Midbrain (tissue), 1 donor: ENCODE measurements at regions not wholly inside any gene's neighbourhood (a gene's known extent, or its start where the extent isn't known, plus 50 kb on each side); places are given as distances from the start of the nearest gene placed in this dataset.
"Not testable (repeated sequence)": the region's sequence is repeated elsewhere in the genome, so short reads cannot be mapped to it uniquely, and the experiment has no call there.

Experiments
- DNase-seq: peaks from one replicate; lab custom pipeline; 2025; lab: John Stamatoyannopoulos, UW

DNA sequence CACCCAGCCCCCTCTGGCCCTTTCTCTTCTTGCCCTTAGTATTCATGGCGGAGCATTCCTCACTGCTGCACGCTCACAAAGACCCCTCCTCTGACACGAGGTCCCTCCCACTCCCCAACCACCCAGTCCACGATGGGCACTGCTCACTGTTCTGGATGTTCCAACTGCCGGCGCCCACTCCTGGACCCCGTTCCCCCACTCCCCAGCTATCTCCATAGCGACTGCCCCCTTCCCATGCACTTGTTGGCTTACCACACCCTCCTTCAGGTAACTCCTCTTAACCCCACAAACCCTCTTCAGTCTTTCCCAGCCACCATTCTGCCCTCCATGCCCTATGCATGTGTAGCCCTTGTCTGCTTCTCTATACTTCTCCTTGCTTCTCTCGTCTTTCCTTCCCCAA is 961.5 kb upstream of the DEFB115 start:
- DNase-seq: not testable (repeated sequence)

DNA sequence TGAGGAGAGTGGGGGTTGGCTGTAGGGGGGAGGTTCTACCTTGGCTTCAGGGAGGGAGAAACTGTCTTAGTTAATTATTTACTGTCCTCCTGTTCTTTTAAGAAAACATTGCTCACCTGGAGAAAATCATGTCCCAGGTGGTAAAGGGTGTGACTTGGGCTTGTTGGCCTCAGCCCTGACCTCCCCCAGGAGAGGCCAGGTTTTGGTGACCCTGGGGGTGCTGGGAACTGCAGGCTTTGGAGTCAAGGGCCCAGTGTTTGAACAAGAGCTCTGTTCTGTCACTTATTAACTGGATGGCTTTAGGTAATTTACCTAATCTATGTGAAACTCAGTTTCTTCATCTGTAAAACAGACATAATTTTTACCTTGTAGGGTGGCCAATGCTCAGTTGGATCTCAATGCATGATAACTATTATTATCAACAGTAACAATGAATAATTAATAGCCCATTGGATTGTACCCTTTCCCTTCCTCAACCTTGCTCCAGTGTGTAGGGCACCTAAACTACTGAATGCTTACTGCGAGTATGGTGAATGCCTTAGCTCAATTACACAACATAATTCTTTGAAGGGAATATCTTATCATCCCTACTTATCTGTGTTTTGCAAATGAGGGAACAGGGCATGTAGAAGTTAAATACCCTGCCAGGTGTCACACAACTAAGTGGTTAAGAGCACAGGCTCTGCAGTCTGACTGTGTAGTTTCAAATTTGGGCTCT is 959.4 kb upstream of the DEFB115 start:
- DNase-seq: not testable (repeated sequence)

DNA sequence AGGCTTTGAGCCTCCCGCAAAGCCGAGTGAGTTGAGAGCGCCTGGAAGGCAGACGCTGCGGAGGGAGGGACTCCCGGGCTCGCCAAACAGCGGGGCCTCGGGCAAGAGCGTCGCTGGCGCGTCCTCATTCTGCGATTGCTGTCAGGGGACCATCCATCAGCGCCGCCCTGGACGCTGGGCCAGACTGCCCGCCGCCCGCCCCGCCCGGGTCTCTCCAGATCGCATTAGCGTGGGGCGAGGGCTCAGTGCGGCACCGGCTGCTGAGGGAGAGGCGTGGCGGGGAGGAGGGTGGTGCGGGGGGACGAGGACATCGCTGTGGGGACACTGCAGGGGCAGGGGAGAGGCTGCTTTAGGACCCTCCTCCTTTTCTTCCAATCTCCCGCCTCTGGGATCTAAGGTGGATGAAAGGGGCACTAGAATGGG is 957.2 kb upstream of the DEFB115 start:
- not testable (repeated sequence) for DNase-seq

DNA sequence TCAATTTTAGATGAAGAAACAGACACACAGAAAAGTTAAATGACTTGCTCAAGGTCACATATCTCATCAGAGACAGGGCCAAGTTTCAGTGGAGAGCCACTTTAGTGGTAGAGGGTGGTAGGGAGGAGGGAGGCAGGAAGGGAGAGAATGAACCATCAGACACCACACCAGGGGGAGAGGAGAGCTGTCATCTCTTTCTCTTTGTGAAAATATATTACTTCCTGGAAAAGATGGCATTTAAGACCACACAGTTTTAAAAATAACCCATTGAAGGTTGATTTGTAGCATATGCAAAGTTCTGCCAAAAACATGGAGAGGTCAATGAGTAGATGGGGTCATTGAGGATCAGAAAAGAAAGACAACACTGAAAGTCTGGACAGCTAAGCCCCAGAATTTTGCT is 954.7 kb upstream of the DEFB115 start:
- DNase-seq: not testable (repeated sequence)

DNA sequence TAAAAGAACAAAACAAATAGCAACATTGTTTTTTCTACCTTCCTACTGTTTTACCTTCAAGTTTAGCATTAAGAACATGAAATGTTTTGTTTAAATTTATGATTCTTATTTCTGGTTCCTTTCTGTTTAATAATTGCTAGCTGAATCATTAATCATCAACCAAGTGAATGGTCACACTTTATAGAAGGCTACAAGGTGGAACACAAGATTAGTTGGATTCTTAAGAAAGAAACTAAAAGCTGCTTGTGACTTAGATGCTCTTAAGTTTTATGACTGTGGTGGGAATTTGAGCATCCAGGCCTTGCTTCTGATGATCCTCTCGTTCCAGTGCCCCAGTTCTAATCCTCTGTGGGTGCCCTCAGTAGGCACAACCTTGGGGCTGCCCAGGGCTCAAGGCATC is 947.5 kb upstream of the DEFB115 start:
- DNase-seq: not testable (repeated sequence)

DNA sequence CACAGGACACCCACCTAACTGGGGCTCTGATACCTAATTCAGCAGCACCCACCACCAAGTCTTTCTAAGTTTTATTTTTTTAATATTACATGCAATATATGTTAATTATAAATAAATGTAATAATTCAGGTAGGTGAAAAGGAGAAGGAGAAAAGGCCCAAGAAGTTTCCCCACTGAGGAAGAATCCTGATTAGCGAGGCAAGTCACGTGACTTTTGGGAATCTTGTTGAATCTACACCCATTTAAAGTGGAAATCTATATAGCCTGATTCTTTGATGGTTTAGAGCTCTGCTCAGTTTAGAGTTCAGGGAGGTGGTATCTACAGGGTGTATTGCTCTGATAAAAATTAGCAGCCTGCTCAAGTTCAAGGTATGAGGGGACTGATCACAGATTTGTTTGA is 947.1 kb upstream of the DEFB115 start:
- not testable (repeated sequence) for DNase-seq

DNA sequence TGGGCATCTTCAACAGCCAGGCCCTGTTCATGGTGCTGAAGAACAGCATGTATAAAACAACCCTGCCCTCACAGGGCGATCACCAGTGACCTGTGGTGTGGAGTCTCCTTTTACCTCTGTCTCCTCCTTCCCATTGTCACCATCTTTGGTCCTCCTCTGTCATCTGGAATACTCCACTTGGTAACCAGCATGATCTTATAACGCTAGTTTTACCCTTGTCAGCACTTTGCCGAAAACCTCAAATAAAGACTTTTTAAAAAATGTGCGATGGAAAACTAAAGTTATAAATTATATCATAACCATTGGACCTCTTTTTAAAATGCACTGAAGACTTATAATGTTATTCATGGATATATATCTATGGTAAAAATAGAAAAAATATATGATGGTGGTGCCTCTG is 945.2 kb upstream of the DEFB115 start:
- not testable (repeated sequence) for DNase-seq

DNA sequence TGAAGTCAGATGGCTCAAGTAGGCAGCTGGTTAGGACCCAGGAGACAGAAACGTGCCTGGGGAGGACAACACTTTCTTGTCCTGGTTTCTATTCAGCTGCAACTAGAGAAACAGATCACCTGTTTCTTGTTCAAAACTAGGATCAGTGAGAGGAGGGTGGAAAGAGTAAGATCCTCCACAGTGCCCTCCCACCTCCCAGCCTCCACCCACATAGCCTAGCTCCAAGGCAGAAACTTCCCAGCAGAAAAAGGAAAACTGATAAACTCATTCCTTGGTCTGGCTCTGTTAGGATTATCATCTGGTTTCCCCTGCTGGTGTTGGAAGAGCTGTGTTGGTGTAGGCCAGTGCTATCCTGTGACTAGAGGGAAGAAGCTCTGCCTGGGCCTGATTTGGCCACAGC is 943.8 kb upstream of the DEFB115 start:
- not testable (repeated sequence) for DNase-seq

DNA sequence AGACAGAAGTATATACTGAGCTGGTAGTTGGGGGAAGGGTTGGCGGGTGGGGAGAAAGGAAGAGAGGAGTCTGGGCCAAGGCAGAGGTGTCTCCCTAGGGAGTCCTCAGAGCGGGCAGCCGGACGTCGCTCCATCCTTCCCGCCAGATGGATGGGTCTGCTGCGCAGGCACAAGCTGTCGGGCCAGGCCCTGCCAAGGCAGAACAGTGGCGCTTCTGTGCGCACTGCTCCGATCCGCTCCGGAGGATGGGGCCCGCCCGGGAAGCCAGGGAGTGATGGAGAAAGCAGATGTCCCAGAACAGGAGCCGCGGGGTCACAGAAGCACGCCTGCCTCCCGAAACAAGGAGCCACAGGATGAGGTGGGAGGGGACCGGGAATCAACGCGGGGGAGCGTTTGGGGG is 941.4 kb upstream of the DEFB115 start:
- not testable (repeated sequence) for DNase-seq

DNA sequence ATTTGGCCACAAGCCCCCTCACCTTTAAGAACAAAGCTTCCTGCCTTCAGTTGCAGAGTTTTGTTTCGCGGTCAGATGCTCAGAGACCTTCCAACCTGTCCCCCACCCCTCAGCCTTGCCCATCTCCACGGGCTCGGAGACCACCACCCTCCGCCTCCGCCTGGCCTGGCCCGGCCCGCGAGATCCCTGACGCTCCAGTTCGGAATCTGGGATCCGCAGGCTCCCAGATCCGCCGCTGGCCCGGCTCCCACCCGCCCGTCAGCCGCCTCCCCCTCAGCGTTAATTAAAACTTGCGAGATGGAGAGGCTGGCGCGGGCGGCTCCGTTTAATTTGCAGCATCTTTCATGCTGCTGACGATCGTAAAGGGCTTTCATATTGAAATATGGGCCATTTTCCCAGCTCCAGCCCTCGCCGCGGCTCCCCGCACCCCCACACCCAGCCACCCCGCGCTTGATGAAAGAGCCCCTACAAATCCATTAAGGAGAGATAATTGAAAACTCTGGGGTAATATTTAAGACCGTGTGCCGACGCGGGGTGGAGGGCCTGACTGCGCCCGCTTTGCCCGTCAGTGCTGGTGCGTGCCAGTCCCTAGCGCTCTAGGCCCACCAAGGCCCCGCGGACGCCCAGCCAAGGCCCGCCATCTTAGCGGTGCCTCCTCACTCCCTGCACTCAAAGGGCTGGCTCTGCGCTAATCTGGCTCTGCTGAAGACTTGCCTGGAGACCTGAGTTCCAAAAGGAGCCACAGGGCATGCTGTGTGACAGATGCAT is 940.7 kb upstream of the DEFB115 start:
- not testable (repeated sequence) for DNase-seq

DNA sequence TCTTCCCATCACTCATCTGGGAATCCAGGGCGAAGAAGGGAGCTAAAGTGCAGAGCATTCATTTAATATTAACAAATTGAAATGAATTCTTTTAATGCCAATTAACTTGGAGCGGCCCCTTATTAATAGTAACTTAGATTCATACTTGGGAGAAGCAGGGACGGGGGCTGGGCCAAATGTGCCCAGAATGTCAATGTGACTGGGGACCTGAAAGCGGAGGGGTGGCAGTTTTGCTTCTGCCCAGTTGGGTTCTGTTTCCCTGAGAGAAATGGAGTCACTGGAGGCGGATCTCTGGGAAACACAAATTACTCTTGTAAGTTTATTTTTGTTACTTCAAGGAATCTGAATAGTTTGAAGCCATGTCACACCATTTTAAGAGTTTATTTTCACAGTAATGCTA is 923.7 kb upstream of the DEFB115 start:
- DNase-seq: not testable (repeated sequence)

DNA sequence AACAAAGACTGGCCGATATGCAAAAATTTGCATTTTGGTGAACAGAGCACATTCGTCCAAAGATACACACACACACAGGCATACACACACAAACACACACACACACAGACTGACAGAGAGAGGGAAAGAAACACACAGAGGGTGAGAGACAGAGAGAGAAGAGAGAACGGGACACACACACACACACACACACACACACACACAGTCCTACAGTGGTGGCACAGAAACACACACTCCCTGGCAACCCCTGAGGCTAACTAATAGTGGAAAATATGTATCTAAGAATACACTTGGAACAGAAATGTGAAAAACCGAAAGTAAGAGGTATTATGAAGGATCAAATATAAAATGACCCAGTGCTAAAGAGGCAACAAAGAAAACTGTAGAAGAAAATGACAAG is 919.9 kb upstream of the DEFB115 start:
- not testable (repeated sequence) for DNase-seq

DNA sequence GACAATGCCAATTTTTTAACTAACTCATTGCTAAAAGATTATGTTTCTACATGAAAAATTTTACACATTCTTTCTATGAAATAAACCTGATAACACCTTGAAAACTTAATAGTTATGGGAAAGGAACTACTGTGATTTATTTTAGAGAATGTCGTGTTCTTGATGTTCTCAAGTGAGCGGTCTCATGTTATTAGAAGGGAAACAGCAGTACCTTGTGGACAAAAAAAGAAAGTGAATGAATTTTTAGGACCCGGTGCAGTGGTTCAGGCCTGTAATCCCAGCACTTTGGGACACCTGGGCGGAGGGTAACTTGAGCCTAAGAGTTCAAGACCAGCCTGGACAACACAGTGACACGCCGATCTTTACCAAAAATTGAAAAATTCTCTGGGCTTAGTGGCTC is 908.5 kb upstream of the DEFB115 start:
- not testable (repeated sequence) for DNase-seq

DNA sequence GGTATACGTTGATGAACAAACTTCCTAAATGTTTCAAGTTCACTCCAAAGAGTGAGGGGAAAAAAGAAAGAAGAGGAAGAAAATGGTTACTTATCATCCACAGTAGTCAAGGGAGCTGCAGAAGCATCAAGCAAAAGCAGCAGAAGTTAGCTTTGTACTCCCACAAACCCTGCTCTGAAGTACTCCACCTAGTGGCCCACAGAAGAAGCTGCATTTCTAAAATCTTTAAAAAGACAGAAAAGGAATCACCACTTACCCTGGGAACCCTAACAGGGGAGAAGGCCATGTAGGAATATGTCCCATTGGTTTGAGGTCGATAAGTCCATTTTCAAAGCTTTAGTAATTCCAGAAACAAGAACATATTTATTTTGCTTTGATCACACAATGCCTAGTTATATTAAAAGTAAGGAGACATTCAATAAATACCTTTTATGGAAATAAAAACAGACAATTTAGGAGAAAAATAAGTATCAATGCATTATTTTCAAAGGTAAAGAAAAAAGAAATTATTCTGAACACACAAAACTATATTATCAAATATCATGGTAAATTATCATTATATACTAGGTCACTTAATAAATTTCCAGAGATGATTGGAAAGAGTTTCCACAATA is 900.5 kb upstream of the DEFB115 start:
- DNase-seq: not testable (repeated sequence)

DNA sequence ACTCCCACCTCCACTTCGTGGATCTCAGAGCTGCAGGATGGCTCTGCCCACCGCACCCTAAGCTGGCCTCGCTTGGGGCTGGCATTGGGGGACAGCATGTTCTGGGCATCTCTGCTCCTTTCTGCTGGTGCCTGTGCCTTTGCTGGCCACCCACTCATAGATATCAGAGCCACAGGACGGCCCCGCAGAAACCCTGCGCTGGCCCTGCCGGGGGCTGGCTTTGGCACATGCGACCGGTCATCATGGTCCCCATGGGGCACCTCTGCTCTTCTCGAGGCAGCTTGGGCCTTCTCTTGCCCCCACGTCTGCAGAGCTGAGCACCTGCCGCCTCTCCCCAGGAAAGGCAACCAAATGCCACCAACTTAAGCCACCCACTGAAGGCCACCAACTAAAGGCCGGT is 895.7 kb upstream of the DEFB115 start:
- not testable (repeated sequence) for DNase-seq

DNA sequence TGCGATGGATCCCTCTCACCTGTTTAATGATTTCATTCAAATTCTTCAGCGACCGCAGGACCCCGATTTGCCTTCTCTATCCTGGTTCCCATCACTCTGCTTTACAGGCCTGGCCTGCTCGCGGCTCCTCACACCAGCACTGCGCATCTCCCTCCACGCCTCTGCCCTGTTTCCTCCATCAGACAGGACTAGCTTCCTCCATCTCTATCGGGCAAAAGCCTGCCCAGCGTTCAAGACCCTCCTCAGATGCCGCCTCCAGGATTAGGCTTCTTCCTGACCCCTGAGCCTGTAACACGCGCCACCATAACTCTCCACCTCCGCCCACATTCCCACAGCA is 881.1 kb upstream of the DEFB115 start:
- not testable (repeated sequence) for DNase-seq

DNA sequence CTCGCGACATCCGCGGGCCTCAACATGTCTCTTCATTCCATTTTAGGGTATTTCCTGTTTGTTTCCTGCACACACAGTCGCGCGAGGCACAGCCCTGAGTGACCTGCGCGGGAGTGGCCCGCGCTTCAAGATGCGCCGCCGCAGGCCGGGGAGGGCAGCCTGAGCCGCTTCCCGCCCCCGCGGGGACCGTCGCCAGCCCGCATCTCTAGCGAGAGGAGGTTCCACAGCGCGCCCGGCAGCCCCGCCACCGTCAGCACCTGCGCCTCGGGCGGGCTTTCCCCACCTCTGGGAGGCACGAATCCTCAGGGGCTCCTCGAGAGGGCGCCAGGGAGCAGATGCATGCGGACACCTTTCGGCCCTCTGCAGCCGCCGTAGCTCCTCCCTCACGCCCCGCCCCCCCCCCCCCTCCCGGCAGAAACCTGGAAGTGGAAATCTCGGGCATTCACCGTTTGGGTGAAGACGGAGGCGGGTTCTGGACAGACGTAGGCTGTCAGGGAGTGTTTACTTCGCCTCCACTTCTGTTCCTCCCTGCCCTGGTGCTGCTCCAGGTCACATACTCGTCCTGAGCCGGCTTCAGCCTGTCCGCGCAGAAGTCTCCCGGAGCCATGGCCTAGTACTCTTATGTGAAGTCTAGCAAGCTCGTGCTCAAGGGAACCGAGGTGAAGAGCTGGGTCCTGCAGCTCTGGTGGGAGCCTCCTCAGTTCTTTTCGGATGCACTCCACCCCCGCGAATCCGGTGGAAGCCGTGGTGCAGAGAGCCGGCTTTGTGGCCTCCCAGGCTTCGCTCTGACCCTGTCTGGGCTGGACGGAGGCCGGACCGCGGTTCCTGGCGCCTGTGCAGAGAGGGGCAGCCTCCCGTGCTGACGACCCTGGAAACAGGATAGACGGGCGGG is 880.5 kb upstream of the DEFB115 start:
- peak; percentile 53 for DNase-seq

DNA sequence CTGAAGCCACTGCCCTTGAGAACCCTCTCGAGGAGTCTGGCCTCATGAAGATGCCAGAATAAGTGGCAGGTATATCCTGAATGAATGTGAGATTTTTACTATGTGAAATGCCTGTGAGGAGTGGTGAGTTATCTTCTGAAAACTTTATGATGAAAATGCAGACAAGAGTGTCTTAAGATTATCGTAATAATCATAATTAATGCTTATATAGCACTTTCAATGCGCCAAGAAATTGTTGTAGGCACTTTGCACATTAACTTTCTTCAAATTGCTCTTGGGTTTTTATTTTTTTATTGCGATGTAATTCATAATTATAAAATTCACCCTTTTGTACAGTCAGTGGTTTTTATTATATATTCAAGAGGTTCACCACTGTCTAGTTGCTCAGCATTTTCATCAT is 879.1 kb upstream of the DEFB115 start:
- not testable (repeated sequence) for DNase-seq

DNA sequence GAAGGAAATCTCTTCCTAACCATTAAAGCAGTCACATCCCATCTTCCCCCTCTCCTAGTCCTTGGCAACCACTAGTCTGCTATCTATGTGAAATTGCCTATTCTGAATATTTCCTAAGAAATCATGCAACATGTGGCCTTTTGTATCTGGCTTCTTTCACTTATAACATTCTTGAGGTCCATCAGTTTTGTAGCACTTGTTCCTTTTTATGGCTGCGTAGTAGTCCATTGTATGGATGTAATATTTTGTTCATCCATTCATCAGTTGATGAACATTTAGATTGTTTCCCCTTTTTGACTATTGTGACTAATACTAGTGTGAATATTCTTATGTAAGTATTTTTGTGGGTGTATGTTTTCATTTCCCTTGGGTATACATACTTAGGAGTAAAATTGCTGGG is 878.7 kb upstream of the DEFB115 start:
- DNase-seq: not testable (repeated sequence)

DNA sequence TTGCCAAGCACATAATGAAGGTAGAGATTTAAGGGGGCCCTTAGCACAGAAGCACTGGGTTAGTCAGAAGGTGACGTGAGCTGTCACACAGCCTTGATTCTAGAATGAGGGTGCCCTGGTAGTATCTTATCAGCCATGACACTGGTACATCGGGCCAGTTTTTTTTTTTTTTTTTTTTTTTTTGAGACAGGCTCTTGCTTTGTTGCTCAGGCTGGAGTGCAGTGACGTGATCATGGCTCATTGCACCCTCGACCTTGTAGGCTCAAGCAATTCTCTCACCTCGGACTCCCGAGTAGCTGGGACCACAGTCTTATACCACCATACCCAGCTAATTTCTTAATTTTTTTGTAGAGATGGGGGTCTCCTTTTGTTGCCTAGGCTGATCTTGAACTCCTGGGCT is 872.6 kb upstream of the DEFB115 start:
- not testable (repeated sequence) for DNase-seq

DNA sequence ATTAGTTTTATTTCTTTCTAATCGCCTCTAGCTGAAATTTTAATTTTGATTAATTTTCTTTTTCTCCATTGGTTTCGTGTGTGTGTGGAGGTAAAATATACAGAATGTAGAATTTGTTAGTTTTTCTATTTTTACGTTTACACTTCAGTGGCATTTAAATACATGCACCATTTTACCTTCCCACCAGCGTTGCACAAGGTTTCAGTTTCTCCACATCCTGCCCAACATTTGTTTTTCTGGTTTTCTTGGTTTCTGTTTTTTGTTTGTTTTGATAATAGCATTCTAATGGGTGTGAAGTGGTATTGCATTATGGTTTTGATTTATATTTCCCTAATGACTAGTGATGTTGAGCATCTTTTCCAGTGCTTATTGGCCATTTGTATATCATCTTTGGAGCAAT is 871.4 kb upstream of the DEFB115 start:
- DNase-seq: not testable (repeated sequence)

DNA sequence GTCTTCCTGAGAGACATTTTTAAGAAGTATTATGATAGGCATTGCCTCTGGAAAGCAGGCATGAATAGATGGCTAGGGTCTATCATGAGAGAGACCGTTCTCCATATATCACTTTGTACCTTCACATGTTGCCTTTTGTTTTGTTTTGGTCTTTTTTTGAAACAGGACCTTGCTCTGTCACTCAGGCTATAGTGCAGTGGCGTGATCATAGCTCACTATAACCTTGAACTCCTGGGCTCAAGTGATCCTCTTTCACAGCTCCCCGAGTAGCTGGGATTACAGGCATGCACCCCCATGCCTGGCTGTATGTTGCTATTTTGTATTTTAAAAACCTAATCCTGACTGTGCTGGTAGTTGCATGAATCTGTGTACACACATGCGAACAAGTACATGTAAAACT is 869.6 kb upstream of the DEFB115 start:
- DNase-seq: not testable (repeated sequence)
